Astrocyte (in vitro differentiated cells and primary cell): ENCODE measurements at regions not wholly inside any gene's neighbourhood (a gene's known extent, or its start where the extent isn't known, plus 50 kb on each side); places are given as distances from the start of the nearest gene placed in this dataset.

ENCODE experiments used
- DNase-seq: peaks from one replicate; pipeline ENCODE4 v3.0.0-alpha.2; 2010; ENCODE audit warnings: low read depth
- FAIRE-seq: peaks from 2 replicates; lab custom pipeline; 2011; peaks lifted over from hg19 to GRCh38; lab: Jason Lieb, UNC
- H2AFZ ChIP-seq: 2 replicates; pipeline ENCODE4 v1.6.0; 2012; ENCODE audit warnings: low read depth, low read length, inconsistent platforms
- H3K27ac ChIP-seq: 2 replicates; pipeline ENCODE4 v1.5.1; 2011; ENCODE audit warnings: low read depth, low read length, inconsistent platforms
- H3K27me3 ChIP-seq: 2 replicates; pipeline ENCODE4 v1.6.0; 2011; ENCODE audit warnings: low read length, inconsistent platforms; ENCODE audit not compliant: insufficient read depth
- H3K36me3 ChIP-seq: 2 replicates; pipeline ENCODE4 v1.5.1; 2011; ENCODE audit warnings: low read length, inconsistent platforms; ENCODE audit not compliant: insufficient read depth
- H3K4me1 ChIP-seq: 2 replicates; pipeline ENCODE4 v1.5.1; 2011; ENCODE audit warnings: low read length, inconsistent platforms; ENCODE audit not compliant: insufficient read depth
- H3K4me2 ChIP-seq: 2 replicates; pipeline ENCODE4 v1.6.0; 2012; ENCODE audit warnings: low read length, inconsistent platforms
- H3K4me3 ChIP-seq: 2 replicates; pipeline ENCODE4 v1.5.1; 2011; ENCODE audit warnings: low read depth, mild to moderate bottlenecking, low read length, inconsistent platforms; ENCODE audit not compliant: insufficient read depth
- H3K79me2 ChIP-seq: 2 replicates; pipeline ENCODE4 v1.6.0; 2012; ENCODE audit warnings: mild to moderate bottlenecking, low read length, inconsistent platforms; ENCODE audit not compliant: insufficient read depth
- H3K9ac ChIP-seq: 2 replicates; pipeline ENCODE4 v1.6.0; 2012; ENCODE audit warnings: mild to moderate bottlenecking, low read length, inconsistent platforms
- H3K9me3 ChIP-seq: 2 replicates; pipeline ENCODE4 v1.5.1; 2012; ENCODE audit warnings: low read depth, mild to moderate bottlenecking, low read length, inconsistent platforms; ENCODE audit not compliant: insufficient read depth
- H4K20me1 ChIP-seq: 2 replicates; pipeline ENCODE4 v1.6.0; 2012; ENCODE audit warnings: low read length, inconsistent platforms; ENCODE audit not compliant: insufficient read depth
- H3K27ac Mint-ChIP-seq: one replicate; pipeline ENCODE4 v1.8.0; 2021; ENCODE audit warnings: mild to moderate bottlenecking, mixed read lengths; ENCODE audit not compliant: unreplicated experiment
- H3K27me3 Mint-ChIP-seq: one replicate; pipeline ENCODE4 v1.8.0; 2021; ENCODE audit warnings: low read depth, mixed read lengths; ENCODE audit not compliant: unreplicated experiment
- H3K36me3 Mint-ChIP-seq: one replicate; pipeline ENCODE4 v1.8.0; 2021; ENCODE audit warnings: low read depth, mixed read lengths; ENCODE audit not compliant: unreplicated experiment
- H3K4me1 Mint-ChIP-seq: one replicate; pipeline ENCODE4 v1.8.0; 2021; ENCODE audit warnings: low read depth, mixed read lengths; ENCODE audit not compliant: unreplicated experiment
- H3K4me3 Mint-ChIP-seq: one replicate; pipeline ENCODE4 v1.8.0; 2021; ENCODE audit warnings: mild to moderate bottlenecking, moderate library complexity, mixed read lengths; ENCODE audit not compliant: unreplicated experiment
- H3K9me3 Mint-ChIP-seq: one replicate; pipeline ENCODE4 v1.8.0; 2021; ENCODE audit warnings: mild to moderate bottlenecking, mixed read lengths; ENCODE audit not compliant: unreplicated experiment
- EZH2 ChIP-seq: IDR thresholded peaks from 2 replicates; pipeline ENCODE4 v1.6.1; 2012; ENCODE audit warnings: mild to moderate bottlenecking, low read length, inconsistent platforms; ENCODE audit not compliant: insufficient read depth
- TF ChIP-seq, protein P1 (sequence below): IDR thresholded peaks from 2 replicates; pipeline ENCODE4 v1.5.1; 2011; ENCODE audit warnings: low read depth, mild to moderate bottlenecking, inconsistent platforms, low read length, moderate library complexity; ENCODE audit not compliant: insufficient read depth

GRCh38 chrX:69088171-69088938 lies 76.9 kb downstream of the PJA1 start:
- H3K4me2 ChIP-seq: no peak overlapping the region
- no peak overlapping the region for H2AFZ ChIP-seq
- TF ChIP-seq, protein P1, sequence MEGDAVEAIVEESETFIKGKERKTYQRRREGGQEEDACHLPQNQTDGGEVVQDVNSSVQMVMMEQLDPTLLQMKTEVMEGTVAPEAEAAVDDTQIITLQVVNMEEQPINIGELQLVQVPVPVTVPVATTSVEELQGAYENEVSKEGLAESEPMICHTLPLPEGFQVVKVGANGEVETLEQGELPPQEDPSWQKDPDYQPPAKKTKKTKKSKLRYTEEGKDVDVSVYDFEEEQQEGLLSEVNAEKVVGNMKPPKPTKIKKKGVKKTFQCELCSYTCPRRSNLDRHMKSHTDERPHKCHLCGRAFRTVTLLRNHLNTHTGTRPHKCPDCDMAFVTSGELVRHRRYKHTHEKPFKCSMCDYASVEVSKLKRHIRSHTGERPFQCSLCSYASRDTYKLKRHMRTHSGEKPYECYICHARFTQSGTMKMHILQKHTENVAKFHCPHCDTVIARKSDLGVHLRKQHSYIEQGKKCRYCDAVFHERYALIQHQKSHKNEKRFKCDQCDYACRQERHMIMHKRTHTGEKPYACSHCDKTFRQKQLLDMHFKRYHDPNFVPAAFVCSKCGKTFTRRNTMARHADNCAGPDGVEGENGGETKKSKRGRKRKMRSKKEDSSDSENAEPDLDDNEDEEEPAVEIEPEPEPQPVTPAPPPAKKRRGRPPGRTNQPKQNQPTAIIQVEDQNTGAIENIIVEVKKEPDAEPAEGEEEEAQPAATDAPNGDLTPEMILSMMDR: no peak
- no peak for TF ChIP-seq EZH2
- no peaks in the 10 kb centered on the region for H3K36me3 ChIP-seq
- DNase-seq (no peak), FAIRE-seq (no peak)
- H3K27me3 Mint-ChIP-seq: peaks cover 8% of the 10 kb centered on the region
- no peak overlapping the region for H3K27ac ChIP-seq
- H4K20me1 ChIP-seq: no peaks in the 10 kb centered on the region
- no peak overlapping the region for H3K4me3 ChIP-seq
- H3K27me3 ChIP-seq: no peaks in the 10 kb centered on the region
- H3K79me2 ChIP-seq: no peaks in the 10 kb centered on the region
- H3K27ac Mint-ChIP-seq: no peak overlapping the region
- H3K36me3 Mint-ChIP-seq: no peaks in the 10 kb centered on the region
- H3K4me1 Mint-ChIP-seq: peaks cover 3% of the 10 kb centered on the region
- H3K9me3 Mint-ChIP-seq: no peaks in the 10 kb centered on the region
- no peak overlapping the region for H3K4me3 Mint-ChIP-seq
- no peaks in the 10 kb centered on the region for H3K4me1 ChIP-seq
- no peaks in the 10 kb centered on the region for H3K9me3 ChIP-seq
- H3K9ac ChIP-seq: no peak overlapping the region

GRCh38 chrX:69085826-69086225 lies 79.4 kb downstream of the PJA1 start:
- Histone ChIP-seq H3K4me1 (no peaks in the 10 kb centered on the region), H3K79me2 (no peaks in the 10 kb centered on the region), H3K4me2 (no peak overlapping the region), H3K27ac (no peak overlapping the region), H3K9me3 (no peaks in the 10 kb centered on the region), H3K4me3 (no peak overlapping the region), H2AFZ (no peak overlapping the region), H3K36me3 (no peaks in the 10 kb centered on the region), H3K27me3 (no peaks in the 10 kb centered on the region), H3K9ac (no peak overlapping the region), H4K20me1 (no peaks in the 10 kb centered on the region)
- Mint-ChIP-seq H3K9me3 (no peaks in the 10 kb centered on the region), H3K4me1 (peaks cover 5% of the 10 kb centered on the region), H3K36me3 (no peaks in the 10 kb centered on the region), H3K27me3 (peaks cover 8% of the 10 kb centered on the region), H3K4me3 (no peak overlapping the region), H3K27ac (no peak overlapping the region)
- DNase-seq (no peak), FAIRE-seq (no peak)
- no peak for TF ChIP-seq EZH2
- TF ChIP-seq, protein P1: no peak

- H3K4me1 Mint-ChIP-seq: peaks cover 5% of the 10 kb centered on the region
- Histone ChIP-seq H2AFZ (no peak overlapping the region), H3K27me3 (no peaks in the 10 kb centered on the region), H3K4me3 (no peak overlapping the region), H4K20me1 (no peaks in the 10 kb centered on the region), H3K4me2 (no peak overlapping the region), H3K4me1 (no peaks in the 10 kb centered on the region), H3K79me2 (no peaks in the 10 kb centered on the region), H3K36me3 (no peaks in the 10 kb centered on the region), H3K9me3 (no peaks in the 10 kb centered on the region), H3K9ac (no peak overlapping the region), H3K27ac (no peak overlapping the region)
- no peaks in the 10 kb centered on the region for H3K36me3 Mint-ChIP-seq
- H3K27me3 Mint-ChIP-seq: peaks cover 8% of the 10 kb centered on the region
- no peak for FAIRE-seq
- DNase-seq: no peak
- no peaks in the 10 kb centered on the region for H3K9me3 Mint-ChIP-seq
- TF ChIP-seq, protein P1: no peak
- TF ChIP-seq EZH2: no peak
- H3K4me3 Mint-ChIP-seq: no peak overlapping the region
- no peak overlapping the region for H3K27ac Mint-ChIP-seq
These were observed 80.1 kb downstream of the PJA1 start for GRCh38 chrX:69085151-69085550.
